NCI-H82 treated with DMSO at 0.1 percent for 48 hours (cell line): ENCODE measurements at regions not wholly inside any gene's neighbourhood (a gene's known extent, or its start where the extent isn't known, plus 50 kb on each side); places are given as distances from the start of the nearest gene placed in this dataset.
"Not testable (repeated sequence)": the region's sequence is repeated elsewhere in the genome, so short reads cannot be mapped to it uniquely, and the experiment has no call there.

Experiments
- DNase-seq: peaks from one replicate; lab custom pipeline; 2025; ENCODE audit not compliant: unreplicated experiment; lab: John Stamatoyannopoulos, UW

- DNase-seq, result no peak
Observed at GRCh38 chr7:131653418-131654248, 97.2 kb upstream of the PODXL start.

DNA sequence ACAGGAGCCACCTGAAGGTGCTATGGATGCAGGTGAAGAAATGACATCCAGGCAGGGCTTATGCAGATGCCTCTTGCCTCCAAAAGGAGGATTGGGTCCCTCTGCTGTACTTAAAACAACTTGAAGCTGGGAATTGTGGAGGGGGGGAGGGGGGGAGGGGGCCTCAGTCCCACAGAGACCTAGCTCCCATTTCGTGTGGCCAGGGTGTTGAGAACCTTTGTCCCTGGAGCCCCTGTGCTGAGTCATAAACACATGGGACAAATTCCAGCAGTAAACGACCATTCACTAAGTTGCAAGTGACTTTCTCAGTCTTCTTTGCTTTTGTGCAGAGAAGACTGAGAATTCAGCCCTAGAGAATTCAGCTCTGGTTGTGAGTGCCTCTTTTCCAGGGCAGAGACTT lies 96.5 kb upstream of the PODXL start:
- no peak for DNase-seq

- DNase-seq, result no peak
Observed at GRCh38 chr7:131652194-131652593, 95.8 kb upstream of the PODXL start.

DNA sequence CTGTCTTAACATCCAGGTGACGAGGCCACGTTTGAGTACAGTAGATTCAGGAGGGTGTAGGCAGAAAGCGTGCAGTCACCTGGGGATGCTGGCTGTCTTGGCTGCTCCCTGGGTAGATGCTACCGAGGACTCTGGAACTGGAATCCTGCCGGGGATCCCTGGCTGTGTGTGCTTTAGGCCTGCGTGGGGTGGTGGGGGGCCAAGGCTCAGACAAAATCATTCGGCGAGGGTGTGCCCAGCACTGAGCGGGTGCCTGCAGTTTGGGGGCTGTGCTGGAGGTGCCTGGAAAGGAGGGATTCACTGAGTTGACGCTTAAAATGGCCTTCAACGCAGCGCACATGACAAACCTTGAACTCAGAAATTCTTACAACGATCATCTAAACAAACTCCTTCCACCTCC lies 93.5 kb upstream of the PODXL start:
- DNase-seq, result no peak

- no peak for DNase-seq
Observed at GRCh38 chr7:131649003-131649541, 92.6 kb upstream of the PODXL start.

DNA sequence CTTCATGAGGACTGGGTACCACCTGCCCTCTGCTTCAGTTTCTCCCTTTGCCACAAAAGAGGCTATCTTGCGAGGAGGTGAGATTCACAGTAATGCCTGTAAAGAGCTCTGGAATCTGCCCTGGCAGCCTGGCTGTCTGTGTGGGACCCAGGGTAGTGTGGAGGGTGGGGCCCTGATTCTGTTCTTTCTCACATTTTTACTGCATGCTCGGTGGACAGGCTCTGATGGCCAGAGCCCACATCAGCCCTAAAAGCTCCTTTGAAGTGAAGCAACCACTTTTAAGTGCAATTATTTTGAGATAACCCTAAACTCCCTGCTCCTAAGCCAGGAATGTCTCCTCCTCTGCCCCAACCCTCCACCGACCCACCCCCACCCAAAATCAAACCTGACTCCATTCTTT lies 92.1 kb upstream of the PODXL start:
- no peak for DNase-seq

DNA sequence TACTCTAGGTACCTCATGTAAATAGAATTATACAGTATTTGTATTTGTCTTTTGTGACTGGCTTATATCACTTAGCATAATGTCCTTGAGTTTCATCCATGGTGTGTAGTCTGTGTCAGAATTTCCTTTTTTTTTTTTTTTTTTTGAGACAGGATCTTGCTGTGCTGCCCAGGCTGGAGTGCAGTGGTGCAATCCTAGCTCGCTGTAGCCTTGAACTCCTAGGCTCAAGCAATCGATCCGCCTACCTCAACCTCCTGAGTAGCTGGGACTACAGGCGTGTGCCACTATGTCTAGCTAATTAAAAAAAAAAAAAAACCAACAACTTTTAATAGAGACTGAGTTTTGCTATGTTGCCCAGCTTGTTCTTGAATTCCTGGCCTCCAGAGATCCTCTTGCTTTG lies 89.8 kb upstream of the PODXL start:
- no peak for DNase-seq

DNA sequence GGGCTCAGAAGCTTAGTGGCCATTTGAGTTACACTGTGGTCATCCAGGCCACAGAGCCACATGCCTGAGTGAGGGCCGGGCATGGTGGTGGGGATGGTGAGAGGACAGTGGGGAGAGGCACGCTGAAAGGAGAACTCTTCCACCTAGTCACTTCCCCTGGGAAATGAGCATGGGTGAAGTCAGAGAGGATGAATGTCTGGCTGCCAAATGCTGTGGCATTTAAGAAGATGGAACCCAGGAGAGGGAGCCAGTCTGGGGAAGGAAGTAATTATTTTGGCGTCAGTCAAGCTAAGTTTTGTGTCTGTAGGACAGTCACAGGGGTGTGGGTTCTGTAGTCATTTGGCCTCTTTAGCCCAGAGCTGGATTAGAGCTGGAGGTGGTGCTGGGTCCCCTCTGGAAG lies 86.0 kb upstream of the PODXL start:
- no peak for DNase-seq

DNA sequence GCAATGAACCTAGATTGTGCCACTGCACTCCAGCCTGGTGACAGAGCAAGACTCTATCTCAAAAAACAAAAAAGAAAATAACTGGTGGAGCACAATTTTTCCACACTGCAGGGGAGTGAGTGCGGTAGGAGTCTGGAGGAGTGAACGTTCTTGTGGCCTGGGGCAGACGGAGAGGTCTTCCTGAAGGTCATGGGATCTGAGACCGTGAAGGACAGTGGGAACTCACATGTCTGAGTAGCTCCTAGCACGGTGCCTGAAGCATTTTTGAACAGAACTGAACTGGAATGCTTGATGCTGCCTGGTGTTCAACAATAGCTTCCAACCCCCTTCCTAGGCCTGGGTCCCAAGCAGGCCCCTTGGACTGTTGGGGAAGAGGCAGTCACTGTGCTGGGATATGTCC lies 84.3 kb upstream of the PODXL start:
- no peak for DNase-seq

DNA sequence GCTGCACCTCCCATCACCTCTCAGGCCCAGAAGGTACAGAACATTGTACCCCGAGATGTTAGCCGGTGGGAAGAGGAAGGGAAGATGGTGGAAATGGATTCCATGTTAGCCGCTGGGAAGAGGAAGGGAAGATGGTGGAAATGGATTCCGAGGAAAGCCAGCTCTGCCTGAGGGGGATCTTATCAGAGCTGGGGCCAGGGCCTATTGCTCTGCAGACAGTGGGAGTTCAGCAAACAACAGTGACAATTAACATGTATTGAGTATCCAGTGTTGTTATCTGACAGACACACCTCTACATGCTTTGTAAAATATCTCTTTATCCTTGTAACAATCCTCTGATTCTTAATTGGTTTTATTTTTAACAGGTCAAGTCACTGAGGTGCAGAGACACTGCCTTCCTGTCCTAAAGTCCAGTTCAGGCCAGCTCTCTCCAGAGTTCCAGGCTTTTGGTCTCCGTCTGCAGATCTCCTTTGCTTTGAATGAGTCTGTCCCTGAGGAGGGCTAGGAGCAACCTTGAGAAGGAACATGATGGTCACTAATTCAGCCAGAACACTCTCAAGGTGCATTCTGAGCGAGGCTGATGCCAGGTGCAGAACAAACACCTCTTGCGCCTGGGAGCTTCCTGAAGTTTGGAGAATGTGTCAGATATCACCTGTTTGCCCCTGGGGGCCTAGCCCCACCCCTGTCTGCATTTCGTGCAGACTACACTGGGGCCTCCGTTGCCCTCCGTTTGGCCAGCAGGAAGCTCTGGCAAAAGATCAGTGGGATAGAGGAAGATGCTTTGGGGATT lies 82.4 kb upstream of the PODXL start:
- DNase-seq, result no peak

DNA sequence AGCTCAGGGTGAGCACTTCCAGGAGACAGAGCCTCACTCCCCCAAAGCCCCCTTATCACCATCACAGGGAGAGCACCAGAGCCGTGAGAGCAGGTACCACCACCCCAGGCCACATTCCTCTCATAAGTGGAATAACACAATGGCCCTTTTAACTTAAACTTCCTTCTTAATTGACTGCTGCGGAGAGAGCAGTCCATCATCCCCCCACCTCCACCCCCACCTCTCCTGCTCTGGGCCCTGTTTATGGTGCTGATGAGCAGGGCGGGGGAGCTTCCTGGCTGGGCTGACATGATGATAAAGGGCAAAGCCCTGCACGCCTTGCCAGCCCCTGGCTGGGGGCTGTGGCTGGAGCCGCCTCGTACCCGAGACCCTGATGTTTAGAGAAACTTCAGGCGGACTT lies 81.4 kb upstream of the PODXL start:
- no peak for DNase-seq

DNA sequence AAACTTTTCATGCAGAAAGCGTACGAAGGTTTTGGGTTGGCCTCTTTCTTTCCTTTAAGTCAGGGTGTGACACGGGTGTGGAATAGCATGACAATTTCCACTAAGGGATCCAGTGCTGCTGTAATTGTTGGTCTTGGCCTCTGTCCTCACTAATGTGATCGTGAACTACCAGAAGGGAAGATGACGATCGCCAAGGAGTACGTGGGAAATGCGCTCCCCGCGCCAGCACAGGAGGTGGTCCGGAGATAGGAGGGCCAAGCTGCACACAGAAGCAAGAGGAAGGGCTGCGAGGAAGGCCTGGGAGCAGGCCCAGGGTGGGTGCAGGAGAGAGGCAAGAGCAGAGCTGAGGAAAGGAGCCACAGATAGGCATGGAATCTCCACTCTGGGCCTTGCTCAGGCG lies 79.7 kb upstream of the PODXL start:
- no peak for DNase-seq

- DNase-seq, result not testable (repeated sequence)
Observed at GRCh38 chr7:131634197-131634596, 77.8 kb upstream of the PODXL start.

- no peak for DNase-seq
Observed at GRCh38 chr7:131633342-131633843, 77.0 kb upstream of the PODXL start.

GRCh38 chr7:131630427-131630826 lies 74.0 kb upstream of the PODXL start:
- DNase-seq, result no peak

DNA sequence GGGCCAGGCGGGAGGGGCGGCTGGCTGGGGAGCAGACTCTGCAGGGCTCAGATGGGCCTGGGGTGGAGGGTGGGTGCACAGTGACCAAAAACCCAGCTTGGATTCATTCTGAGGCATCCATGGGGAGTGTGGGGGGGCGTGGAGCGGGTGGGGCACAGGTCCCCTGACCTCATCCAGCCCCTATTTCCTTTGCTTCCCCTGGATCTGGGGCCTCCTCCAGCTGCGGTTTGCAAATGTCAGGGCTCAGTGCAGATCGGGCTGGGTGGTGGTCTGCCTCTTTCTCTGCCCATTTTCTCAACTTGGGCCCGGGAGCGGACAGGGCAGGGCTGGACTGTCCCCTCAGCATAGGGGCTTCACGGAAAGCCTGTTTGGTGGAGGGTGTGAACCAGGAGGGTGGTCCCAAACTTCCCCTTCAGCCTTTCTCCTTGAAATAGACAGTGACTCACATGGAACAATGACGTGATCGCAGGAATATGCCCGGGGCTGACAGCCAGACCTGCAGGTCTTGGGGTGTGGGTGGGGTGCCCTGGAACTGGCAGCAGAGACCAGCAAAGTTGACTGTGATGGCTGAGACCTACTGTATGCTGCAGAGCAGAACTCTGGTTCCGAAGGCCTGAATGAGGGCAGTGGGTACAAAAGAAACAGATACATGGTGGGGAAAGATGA lies 72.9 kb upstream of the PODXL start:
- DNase-seq, result no peak

GRCh38 chr7:131628634-131629033 lies 72.2 kb upstream of the PODXL start:
- DNase-seq, result no peak

DNA sequence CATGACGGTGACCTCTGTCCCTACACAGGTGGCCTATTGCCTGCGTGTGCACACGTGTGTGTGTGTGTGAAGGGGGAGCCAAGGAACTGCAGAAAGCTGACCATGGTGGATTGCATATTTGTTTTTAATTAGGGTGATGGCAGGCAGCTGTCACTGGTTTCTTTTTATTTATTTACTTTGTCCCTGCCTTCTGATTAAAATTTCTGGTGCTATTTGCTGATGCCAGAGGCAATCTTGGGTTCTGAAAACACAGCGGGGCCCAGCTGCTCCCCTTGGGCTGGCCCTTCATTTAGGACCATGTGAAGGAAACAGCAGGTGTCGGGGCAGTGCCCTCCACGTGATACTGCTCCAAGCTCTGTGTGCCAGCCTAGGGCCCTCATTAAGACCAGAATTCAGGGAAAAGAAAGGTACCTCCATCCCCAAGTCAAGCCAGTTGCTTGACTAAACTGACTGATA lies 71.3 kb upstream of the PODXL start:
- no peak for DNase-seq

DNA sequence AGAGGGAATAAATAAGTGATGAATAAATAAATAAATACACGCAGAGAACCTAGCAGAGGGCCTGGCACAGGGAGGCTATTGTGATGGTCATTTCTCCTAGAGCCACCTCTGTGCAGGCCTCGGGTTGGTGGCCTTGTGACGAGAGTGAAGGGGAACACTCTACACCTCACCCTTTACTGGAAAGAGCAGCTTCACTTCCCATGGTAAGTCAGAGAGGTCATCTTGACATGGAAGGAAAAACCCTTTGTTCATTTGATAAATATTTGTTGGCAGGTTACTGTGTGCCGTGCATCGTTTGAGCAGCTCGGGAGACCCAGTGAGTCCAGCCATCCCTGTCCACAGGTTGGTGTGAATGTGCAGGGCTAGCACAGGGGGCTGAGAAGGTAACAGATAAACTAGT lies 70.2 kb upstream of the PODXL start:
- DNase-seq, result no peak

GRCh38 chr7:131625817-131626372 lies 69.5 kb upstream of the PODXL start:
- no peak for DNase-seq

- not testable (repeated sequence) for DNase-seq
Observed at GRCh38 chr7:131625345-131625744, 68.9 kb upstream of the PODXL start.
